GM12874 (cell line): ENCODE measurements at regions not wholly inside any gene's neighbourhood (a gene's known extent, or its start where the extent isn't known, plus 50 kb on each side); places are given as distances from the start of the nearest gene placed in this dataset.

Experiments used
- TF ChIP-seq, protein P1 (sequence below): IDR thresholded peaks from 2 replicates; pipeline ENCODE4 v1.5.1; 2011; ENCODE audit warnings: low read depth, mild to moderate bottlenecking, control low read depth, low read length, moderate library complexity; ENCODE audit not compliant: insufficient read depth

DNA sequence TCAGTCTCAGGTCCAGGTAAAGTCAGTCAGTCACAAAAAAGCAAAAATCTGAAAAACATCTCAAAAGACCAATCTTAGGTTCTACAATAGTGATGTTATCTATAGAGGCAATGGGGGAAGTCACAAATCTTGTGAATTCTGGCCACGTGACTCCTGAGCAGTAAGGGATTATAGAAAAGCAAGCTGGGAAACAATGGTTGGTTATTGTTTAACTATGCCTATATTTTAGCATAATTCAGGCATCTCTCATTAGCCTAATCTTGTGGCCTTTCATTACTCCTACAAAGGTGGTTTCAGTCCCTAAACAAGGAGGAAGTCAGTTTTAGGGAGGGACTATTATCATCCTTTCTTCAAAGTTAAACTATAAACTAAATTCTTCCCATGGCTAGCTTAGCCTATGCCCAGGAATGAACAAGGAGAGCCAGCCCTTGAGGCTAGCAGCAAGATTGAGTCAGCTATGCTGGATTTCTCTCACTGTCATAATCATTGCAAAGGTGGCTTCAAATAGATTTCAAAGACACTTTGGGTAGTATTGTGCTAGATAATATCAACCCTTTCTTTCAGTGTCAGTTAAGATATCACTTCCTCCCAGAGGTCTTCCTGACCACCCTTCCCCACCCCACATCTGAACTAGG lies 56.4 kb upstream of the ITGA6 start:
- TF ChIP-seq, protein P1, sequence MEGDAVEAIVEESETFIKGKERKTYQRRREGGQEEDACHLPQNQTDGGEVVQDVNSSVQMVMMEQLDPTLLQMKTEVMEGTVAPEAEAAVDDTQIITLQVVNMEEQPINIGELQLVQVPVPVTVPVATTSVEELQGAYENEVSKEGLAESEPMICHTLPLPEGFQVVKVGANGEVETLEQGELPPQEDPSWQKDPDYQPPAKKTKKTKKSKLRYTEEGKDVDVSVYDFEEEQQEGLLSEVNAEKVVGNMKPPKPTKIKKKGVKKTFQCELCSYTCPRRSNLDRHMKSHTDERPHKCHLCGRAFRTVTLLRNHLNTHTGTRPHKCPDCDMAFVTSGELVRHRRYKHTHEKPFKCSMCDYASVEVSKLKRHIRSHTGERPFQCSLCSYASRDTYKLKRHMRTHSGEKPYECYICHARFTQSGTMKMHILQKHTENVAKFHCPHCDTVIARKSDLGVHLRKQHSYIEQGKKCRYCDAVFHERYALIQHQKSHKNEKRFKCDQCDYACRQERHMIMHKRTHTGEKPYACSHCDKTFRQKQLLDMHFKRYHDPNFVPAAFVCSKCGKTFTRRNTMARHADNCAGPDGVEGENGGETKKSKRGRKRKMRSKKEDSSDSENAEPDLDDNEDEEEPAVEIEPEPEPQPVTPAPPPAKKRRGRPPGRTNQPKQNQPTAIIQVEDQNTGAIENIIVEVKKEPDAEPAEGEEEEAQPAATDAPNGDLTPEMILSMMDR: no peak

- TF ChIP-seq, protein P1: no peak
These were observed 55.0 kb upstream of the ITGA6 start for GRCh38 chr2:172372436-172372835.

DNA sequence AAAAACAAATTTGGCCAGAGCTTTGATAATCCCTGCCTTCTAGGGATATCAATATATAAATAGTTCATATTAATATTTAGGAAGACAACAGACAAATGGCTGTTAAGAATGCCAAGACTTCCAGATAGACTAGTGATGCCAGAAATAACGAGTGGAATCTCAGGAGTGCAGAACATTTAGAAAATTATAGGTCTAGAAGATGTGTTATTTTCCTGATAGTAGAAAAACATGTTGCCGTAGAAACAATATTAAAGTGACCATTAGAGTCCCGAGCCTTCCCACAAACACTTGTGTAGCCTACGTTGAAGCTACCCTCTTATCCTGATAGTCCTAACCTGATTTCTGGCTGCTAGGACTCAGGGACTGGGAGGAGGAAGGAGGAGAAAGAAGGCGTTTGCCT lies 54.3 kb upstream of the ITGA6 start:
- TF ChIP-seq, protein P1: no peak

DNA sequence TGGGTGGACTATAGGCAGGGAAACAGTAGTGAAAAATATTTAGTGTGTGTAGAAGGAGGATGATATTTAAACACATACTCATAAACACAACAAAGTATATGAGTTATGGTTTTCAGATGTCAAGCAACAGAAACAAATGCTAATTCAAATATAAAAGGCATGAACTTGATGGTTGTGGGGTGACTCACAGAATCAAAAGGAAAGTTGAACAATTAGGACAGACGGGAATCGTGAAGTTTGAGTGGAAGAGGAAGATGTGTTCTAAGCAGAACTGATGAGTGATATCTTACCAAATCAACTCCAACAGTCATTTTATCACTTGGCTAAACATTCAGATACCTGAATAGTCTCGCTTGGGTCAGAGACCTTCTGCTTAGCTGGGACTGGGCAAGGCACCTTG lies 53.6 kb upstream of the ITGA6 start:
- TF ChIP-seq, protein P1: no peak

DNA sequence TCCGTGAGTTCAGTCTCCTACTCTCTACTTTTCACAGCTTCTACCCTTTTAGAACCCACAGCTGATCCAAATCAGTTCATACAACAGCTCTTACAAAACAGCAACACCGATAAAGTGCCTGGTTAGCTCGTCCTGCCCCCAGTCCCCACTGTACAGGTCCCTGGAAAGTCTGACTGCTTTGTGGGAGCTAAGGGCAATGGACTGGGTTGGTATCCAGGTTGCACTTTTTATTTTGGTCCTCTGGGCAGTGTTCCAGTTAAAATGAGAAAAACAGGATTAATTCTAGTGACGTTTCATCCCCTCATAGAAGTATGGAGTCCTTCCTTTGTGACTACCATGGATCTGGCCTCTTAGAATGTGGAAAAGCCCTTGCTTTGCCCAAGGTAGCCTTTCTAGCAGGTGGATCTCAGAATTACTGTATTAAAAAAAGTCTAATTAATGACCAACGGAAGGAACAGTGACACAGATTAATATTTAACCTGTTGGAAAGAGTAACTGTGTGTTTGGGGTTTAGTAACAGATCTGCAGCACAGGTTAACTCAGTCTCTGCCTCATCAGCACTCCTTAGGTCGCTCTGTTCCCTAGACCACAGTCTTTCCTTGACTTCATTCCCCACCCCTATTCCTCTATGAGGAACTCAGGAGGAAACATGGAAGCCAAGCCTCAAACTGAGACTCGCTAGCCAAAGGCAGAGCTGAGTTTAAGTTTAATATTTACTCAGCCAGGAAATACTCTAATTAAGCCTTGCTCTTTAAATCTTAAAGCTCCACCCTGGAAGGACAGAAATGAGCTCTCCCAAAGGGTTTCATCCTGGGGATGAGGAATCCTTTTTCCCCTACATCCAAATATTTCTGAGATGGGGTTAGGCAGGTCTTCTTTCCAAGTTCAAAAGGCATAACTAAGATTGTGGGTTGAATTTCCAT lies 52.8 kb upstream of the ITGA6 start:
- TF ChIP-seq, protein P1: no peak

DNA sequence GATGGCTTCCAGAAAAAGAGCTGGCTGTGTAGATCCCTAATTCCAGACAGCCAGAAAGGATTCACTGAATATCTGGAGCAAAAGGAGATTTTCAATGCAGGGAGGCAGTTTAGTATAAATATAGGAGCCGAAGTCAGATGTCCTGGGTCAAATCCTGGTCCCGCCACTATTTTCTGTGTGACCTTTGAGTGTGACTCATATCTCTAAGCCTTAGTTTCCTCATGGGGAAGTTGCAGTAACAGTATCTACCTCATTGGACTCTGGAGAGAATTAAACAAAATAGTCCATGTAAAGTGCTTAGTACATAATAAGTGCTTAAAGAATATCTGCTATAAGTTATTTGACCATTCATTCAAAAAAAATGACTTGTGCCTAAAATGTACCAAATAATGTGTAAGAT lies 52.1 kb upstream of the ITGA6 start:
- TF ChIP-seq, protein P1: no peak

GRCh38 chr2:172376016-172376415 lies 51.4 kb upstream of the ITGA6 start:
- TF ChIP-seq, protein P1: no peak
